GM12878 (cell line): ENCODE measurements at regions not wholly inside any gene's neighbourhood (a gene's known extent, or its start where the extent isn't known, plus 50 kb on each side); places are given as distances from the start of the nearest gene placed in this dataset.

ENCODE experiments used
- ATF7 ChIP-seq: fragments of 450-650 bp; IDR thresholded peaks from 2 replicates; pipeline ENCODE4 v1.6.1; 2016; ENCODE audit warnings: low read depth, mild to moderate bottlenecking
- CBFB ChIP-seq: IDR thresholded peaks from 2 replicates; pipeline ENCODE4 v1.6.1; 2016; ENCODE audit warnings: antibody characterized with exemption, low read depth
- POU2F2 ChIP-seq: IDR thresholded peaks from 3 replicates; pipeline ENCODE4 v1.6.1; 2011; ENCODE audit warnings: low read depth, mild to moderate bottlenecking, low read length, borderline replicate concordance
- PRDM15 ChIP-seq: fragments of 450-650 bp; formaldehyde crosslinking; IDR thresholded peaks from 2 replicates; pipeline ENCODE4 v1.4.0; 2020; ENCODE audit warnings: mild to moderate bottlenecking, moderate library complexity
- RELB ChIP-seq: fragments of 450-650 bp; IDR thresholded peaks from 2 replicates; pipeline ENCODE4 v1.6.1; 2017; ENCODE audit warnings: low read depth, mild to moderate bottlenecking, moderate library complexity
- TCF7 ChIP-seq: IDR thresholded peaks from 2 replicates; pipeline ENCODE4 v1.6.1; 2014; ENCODE audit warnings: antibody characterized with exemption, borderline replicate concordance
- ZBTB11 ChIP-seq: fragments of 450-650 bp; formaldehyde crosslinking; IDR thresholded peaks from 2 replicates; pipeline ENCODE4 v1.5.0; 2022; ENCODE audit warnings: mild to moderate bottlenecking, missing genetic modification characterization

- TF ChIP-seq PRDM15 (CRISPR knock-in tag) (no peak), TCF7 (no peak), RELB (no peak), ATF7 (no peak), ZBTB11 (CRISPR knock-in tag) (no peak), CBFB (no peak), POU2F2 (no peak)
Measured at GRCh38 chr10:83522881-83523386, 616.4 kb upstream of the GHITM start (continued).
